ENCODE measurements at regions not wholly inside any gene's neighbourhood (a gene's known extent, or its start where the extent isn't known, plus 50 kb on each side); places are given as distances from the start of the nearest gene placed in this dataset.

GRCh38 chr18:76102626-76103025 lies 392.4 kb downstream of the ZNF516 start:
- TF ChIP-seq CTCF (conservative IDR thresholded peaks at IDR 0.05; ENCODE audit: low read depth in 2 of 2): no peak
- no peak for TF ChIP-seq ZNF331 (CRISPR knock-in tag; IDR thresholded peaks at IDR 0.05; ENCODE audit: low read depth)
- TF ChIP-seq REST (IDR thresholded peaks at IDR 0.05; ENCODE audit: unreplicated experiment): no peak
- no peak for TF ChIP-seq EZH2 (IDR thresholded peaks at IDR 0.05; ENCODE audit: low read depth, unreplicated experiment)
- TF ChIP-seq POLR2AphosphoS5 (IDR thresholded peaks at IDR 0.05; ENCODE audit: low read depth): no peak
- TF ChIP-seq CREB1 (CRISPR knock-in tag; IDR thresholded peaks at IDR 0.05; ENCODE audit: low read depth): no peak
- no peak for TF ChIP-seq JUNB (IDR thresholded peaks at IDR 0.05; ENCODE audit: unreplicated experiment)
- TF ChIP-seq EZH2phosphoT487 (IDR thresholded peaks at IDR 0.05; ENCODE audit: unreplicated experiment): no peak
- TF ChIP-seq, protein P1, sequence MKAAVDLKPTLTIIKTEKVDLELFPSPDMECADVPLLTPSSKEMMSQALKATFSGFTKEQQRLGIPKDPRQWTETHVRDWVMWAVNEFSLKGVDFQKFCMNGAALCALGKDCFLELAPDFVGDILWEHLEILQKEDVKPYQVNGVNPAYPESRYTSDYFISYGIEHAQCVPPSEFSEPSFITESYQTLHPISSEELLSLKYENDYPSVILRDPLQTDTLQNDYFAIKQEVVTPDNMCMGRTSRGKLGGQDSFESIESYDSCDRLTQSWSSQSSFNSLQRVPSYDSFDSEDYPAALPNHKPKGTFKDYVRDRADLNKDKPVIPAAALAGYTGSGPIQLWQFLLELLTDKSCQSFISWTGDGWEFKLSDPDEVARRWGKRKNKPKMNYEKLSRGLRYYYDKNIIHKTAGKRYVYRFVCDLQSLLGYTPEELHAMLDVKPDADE (IDR thresholded peaks at IDR 0.05): no peak
- TF ChIP-seq NANOG (IDR thresholded peaks at IDR 0.05; ENCODE audit: borderline replicate concordance): no peak

All from GM23338 (cell line).